ENCODE measurements at regions not wholly inside any gene's neighbourhood (a gene's known extent, or its start where the extent isn't known, plus 50 kb on each side); places are given as distances from the start of the nearest gene placed in this dataset.

- DNase-seq, result no peak
- no peak overlapping the region for H3K4me3 ChIP-seq
- H3K36me3 ChIP-seq, result no peaks in the 10 kb centered on the region
- H3K27me3 ChIP-seq, result no peaks in the 10 kb centered on the region
- H3K9me3 ChIP-seq, result no peaks in the 10 kb centered on the region
Observed at GRCh38 chr5:116814626-116815385, 240.2 kb upstream of the SEMA6A start.

- H3K27me3 ChIP-seq, result no peaks in the 10 kb centered on the region
- no peaks in the 10 kb centered on the region for H3K36me3 ChIP-seq
- no peak overlapping the region for H3K4me3 ChIP-seq
- DNase-seq, result no peak
- no peaks in the 10 kb centered on the region for H3K9me3 ChIP-seq
Observed at GRCh38 chr5:116813906-116814305, 239.3 kb upstream of the SEMA6A start.

- no peak overlapping the region for H3K4me3 ChIP-seq
- no peaks in the 10 kb centered on the region for H3K9me3 ChIP-seq
- DNase-seq, result no peak
- H3K27me3 ChIP-seq, result no peaks in the 10 kb centered on the region
- H3K36me3 ChIP-seq, result no peaks in the 10 kb centered on the region
Observed at GRCh38 chr5:116813356-116813755, 238.7 kb upstream of the SEMA6A start.

GRCh38 chr5:116810951-116811350 lies 236.3 kb upstream of the SEMA6A start:
- H3K9me3 ChIP-seq, result no peaks in the 10 kb centered on the region
- DNase-seq, result no peak
- H3K27me3 ChIP-seq, result no peaks in the 10 kb centered on the region
- H3K4me3 ChIP-seq, result no peak overlapping the region
- no peaks in the 10 kb centered on the region for H3K36me3 ChIP-seq

- Histone ChIP-seq H3K9me3 (no peaks in the 10 kb centered on the region), H3K4me3 (no peak overlapping the region), H3K27me3 (no peaks in the 10 kb centered on the region), H3K36me3 (no peaks in the 10 kb centered on the region)
- DNase-seq, result no peak
Observed at GRCh38 chr5:116806836-116807235, 232.2 kb upstream of the SEMA6A start.

GRCh38 chr5:116799401-116799800 lies 224.8 kb upstream of the SEMA6A start:
- Histone ChIP-seq H3K36me3 (no peaks in the 10 kb centered on the region), H3K27me3 (no peaks in the 10 kb centered on the region), H3K4me3 (no peak overlapping the region), H3K9me3 (no peaks in the 10 kb centered on the region)
- DNase-seq, result no peak

- H3K9me3 ChIP-seq, result no peaks in the 10 kb centered on the region
- no peak overlapping the region for H3K4me3 ChIP-seq
- H3K27me3 ChIP-seq, result no peaks in the 10 kb centered on the region
- no peak for DNase-seq
- no peaks in the 10 kb centered on the region for H3K36me3 ChIP-seq
Observed at GRCh38 chr5:116795189-116795588, 220.6 kb upstream of the SEMA6A start.

GRCh38 chr5:116789522-116789921 lies 214.9 kb upstream of the SEMA6A start:
- no peaks in the 10 kb centered on the region for H3K9me3 ChIP-seq
- no peak for DNase-seq

GRCh38 chr5:116788851-116789403 lies 214.3 kb upstream of the SEMA6A start:
- no peak for DNase-seq
- H3K4me3 ChIP-seq, result no peak overlapping the region

More at GRCh38 chr5:116789522-116789921, 214.9 kb upstream of the SEMA6A start:
- Histone ChIP-seq H3K4me3 (no peak overlapping the region), H3K36me3 (no peaks in the 10 kb centered on the region), H3K27me3 (no peaks in the 10 kb centered on the region)

GRCh38 chr5:116787570-116787969 lies 212.9 kb upstream of the SEMA6A start:
- no peaks in the 10 kb centered on the region for H3K9me3 ChIP-seq
- no peak overlapping the region for H3K4me3 ChIP-seq
- no peaks in the 10 kb centered on the region for H3K36me3 ChIP-seq
- DNase-seq, result no peak
- H3K27me3 ChIP-seq, result no peaks in the 10 kb centered on the region

More at GRCh38 chr5:116788851-116789403, 214.3 kb upstream of the SEMA6A start:
- Histone ChIP-seq H3K27me3 (no peaks in the 10 kb centered on the region), H3K9me3 (no peaks in the 10 kb centered on the region), H3K36me3 (no peaks in the 10 kb centered on the region)

GRCh38 chr5:116785106-116785505 lies 210.5 kb upstream of the SEMA6A start:
- Histone ChIP-seq H3K9me3 (no peaks in the 10 kb centered on the region), H3K27me3 (no peaks in the 10 kb centered on the region), H3K4me3 (no peak overlapping the region), H3K36me3 (no peaks in the 10 kb centered on the region)
- DNase-seq, result no peak

- Histone ChIP-seq H3K9me3 (no peaks in the 10 kb centered on the region), H3K27me3 (no peaks in the 10 kb centered on the region; the same call in 1 of the 2 replicates), H3K36me3 (no peaks in the 10 kb centered on the region), H3K4me3 (no peak overlapping the region)
- DNase-seq, result no peak
Observed at GRCh38 chr5:116779846-116780245, 205.2 kb upstream of the SEMA6A start.

GRCh38 chr5:116778651-116779280 lies 204.1 kb upstream of the SEMA6A start:
- Histone ChIP-seq H3K4me3 (no peak overlapping the region), H3K36me3 (no peaks in the 10 kb centered on the region), H3K9me3 (no peaks in the 10 kb centered on the region), H3K27me3 (peaks cover 5% of the 10 kb centered on the region)
- DNase-seq, result no peak

GRCh38 chr5:116778032-116778431 lies 203.4 kb upstream of the SEMA6A start:
- Histone ChIP-seq H3K4me3 (no peak overlapping the region), H3K9me3 (no peaks in the 10 kb centered on the region), H3K27me3 (peaks cover 5% of the 10 kb centered on the region), H3K36me3 (no peaks in the 10 kb centered on the region)
- no peak for DNase-seq

- no peaks in the 10 kb centered on the region for H3K9me3 ChIP-seq
- no peak overlapping the region for H3K4me3 ChIP-seq
- no peak for DNase-seq
- H3K36me3 ChIP-seq, result no peaks in the 10 kb centered on the region
- H3K27me3 ChIP-seq, result peaks cover 5% of the 10 kb centered on the region
Observed at GRCh38 chr5:116773926-116774325, 199.3 kb upstream of the SEMA6A start.

- Histone ChIP-seq H3K36me3 (no peaks in the 10 kb centered on the region), H3K4me3 (no peak overlapping the region), H3K27me3 (peaks cover 5% of the 10 kb centered on the region), H3K9me3 (no peaks in the 10 kb centered on the region)
- no peak for DNase-seq
Observed at GRCh38 chr5:116772806-116773205, 198.2 kb upstream of the SEMA6A start.

GRCh38 chr5:116772152-116772501 lies 197.5 kb upstream of the SEMA6A start:
- H3K36me3 ChIP-seq, result no peaks in the 10 kb centered on the region
- H3K27me3 ChIP-seq, result peaks cover 5% of the 10 kb centered on the region
- no peak overlapping the region for H3K4me3 ChIP-seq
- no peaks in the 10 kb centered on the region for H3K9me3 ChIP-seq
- no peak for DNase-seq
